H9 (cell line): ENCODE measurements at regions not wholly inside any gene's neighbourhood (a gene's known extent, or its start where the extent isn't known, plus 50 kb on each side); places are given as distances from the start of the nearest gene placed in this dataset.

Experiments
- DNase-seq: peaks from one replicate; pipeline ENCODE4 v3.0.0-alpha.2; 2017
- H2AFZ ChIP-seq: one replicate; pipeline ENCODE4 v1.6.1; 2013; ENCODE audit warnings: mild to moderate bottlenecking, low read length, control low read depth, moderate library complexity
- H2AK5ac ChIP-seq: 2 replicates; pipeline ENCODE4 v1.6.1; 2013; ENCODE audit warnings: low read length, control low read depth, mixed read lengths; ENCODE audit not compliant: insufficient read length
- H2BK120ac ChIP-seq: one replicate; pipeline ENCODE4 v1.6.1; 2013; ENCODE audit warnings: low read depth, mild to moderate bottlenecking, low read length, control low read depth, inconsistent platforms; ENCODE audit not compliant: poor library complexity, severe bottlenecking
- H2BK12ac ChIP-seq: 2 replicates; pipeline ENCODE4 v1.6.1; 2013; ENCODE audit warnings: low read length, control low read depth, mixed read lengths, low read depth; ENCODE audit not compliant: insufficient read length
- H2BK15ac ChIP-seq: 2 replicates; pipeline ENCODE4 v1.6.1; 2013; ENCODE audit warnings: low read depth, low read length, control low read depth
- H2BK20ac ChIP-seq: one replicate; pipeline ENCODE4 v1.6.1; 2013; ENCODE audit warnings: low read depth, mild to moderate bottlenecking, low read length, control low read depth, inconsistent platforms; ENCODE audit not compliant: poor library complexity, severe bottlenecking
- H2BK5ac ChIP-seq: 2 replicates; pipeline ENCODE4 v1.6.1; 2013; ENCODE audit warnings: low read length, control low read depth, mixed read lengths; ENCODE audit not compliant: insufficient read length
- H3K14ac ChIP-seq: 2 replicates; pipeline ENCODE4 v1.6.1; 2013; ENCODE audit warnings: low read length, control low read depth; ENCODE audit not compliant: insufficient read depth
- H3K18ac ChIP-seq: 2 replicates; pipeline ENCODE4 v1.6.1; 2013; ENCODE audit warnings: low read depth, mild to moderate bottlenecking, mixed read lengths, low read length, control low read depth; ENCODE audit not compliant: insufficient read length
- H3K23ac ChIP-seq: 2 replicates; pipeline ENCODE4 v1.6.1; 2013; ENCODE audit warnings: low read length, control low read depth, mixed read lengths, low read depth; ENCODE audit not compliant: insufficient read length
- H3K23me2 ChIP-seq: 2 replicates; pipeline ENCODE4 v1.6.1; 2013; ENCODE audit warnings: low read depth, mild to moderate bottlenecking, mixed read lengths, low read length, control low read depth; ENCODE audit not compliant: insufficient read length, poor library complexity, severe bottlenecking
- H3K27ac ChIP-seq: 2 replicates; pipeline ENCODE4 v1.5.1; 2013; ENCODE audit warnings: low read length, control low read depth, mixed read lengths, low read depth; ENCODE audit not compliant: insufficient read length
- H3K27me3 ChIP-seq: 2 replicates; pipeline ENCODE4 v1.6.1; 2013; ENCODE audit warnings: low read length, control low read depth, inconsistent platforms; ENCODE audit not compliant: insufficient read depth
- H3K4ac ChIP-seq: 2 replicates; pipeline ENCODE4 v1.6.1; 2013; ENCODE audit warnings: low read depth, mild to moderate bottlenecking, control low read depth, inconsistent platforms, low read length, moderate library complexity
- H3K4me1 ChIP-seq: 2 replicates; pipeline ENCODE4 v1.6.1; 2013; ENCODE audit warnings: low read length, control low read depth, inconsistent platforms; ENCODE audit not compliant: insufficient read depth
- H3K4me2 ChIP-seq: 2 replicates; pipeline ENCODE4 v1.6.1; 2013; ENCODE audit warnings: low read length, control low read depth, mixed read lengths; ENCODE audit not compliant: insufficient read length, insufficient read depth
- H3K56ac ChIP-seq: 2 replicates; pipeline ENCODE4 v1.6.1; 2013; ENCODE audit warnings: low read depth, mild to moderate bottlenecking, mixed read lengths, low read length, control low read depth; ENCODE audit not compliant: insufficient read length
- H3K79me1 ChIP-seq: 2 replicates; pipeline ENCODE4 v1.6.1; 2013; ENCODE audit warnings: low read depth, mild to moderate bottlenecking, moderate library complexity, low read length, control low read depth, inconsistent platforms; ENCODE audit not compliant: insufficient read depth, poor library complexity, severe bottlenecking
- H3K79me2 ChIP-seq: 2 replicates; pipeline ENCODE4 v1.6.1; 2013; ENCODE audit warnings: low read length, control low read depth, inconsistent platforms; ENCODE audit not compliant: insufficient read depth
- H3K9ac ChIP-seq: 2 replicates; pipeline ENCODE4 v1.6.1; 2013; ENCODE audit warnings: low read length, control low read depth, mixed read lengths; ENCODE audit not compliant: insufficient read length; ENCODE audit errors: extremely low read depth
- H3K9me3 ChIP-seq: one replicate; pipeline ENCODE4 v1.6.1; 2013; ENCODE audit warnings: low read depth, low read length, inconsistent platforms; ENCODE audit not compliant: control insufficient read depth
- H3T11ph ChIP-seq: one replicate; pipeline ENCODE4 v1.6.1; 2013; ENCODE audit warnings: mild to moderate bottlenecking, low read length, control low read depth, inconsistent platforms
- H4K20me1 ChIP-seq: one replicate; pipeline ENCODE4 v1.6.1; 2013; ENCODE audit not compliant: control insufficient read depth, insufficient read length, insufficient read depth
- H4K5ac ChIP-seq: 2 replicates; pipeline ENCODE4 v1.6.1; 2013; ENCODE audit warnings: low read depth, mild to moderate bottlenecking, mixed read lengths, low read length, control low read depth; ENCODE audit not compliant: insufficient read length
- H4K8ac ChIP-seq: replicated peaks from 2 replicates; pipeline ENCODE4 v1.6.1; 2013; ENCODE audit warnings: low read length, control low read depth, mixed read lengths, low read depth; ENCODE audit not compliant: insufficient read length
- H4K91ac ChIP-seq: 2 replicates; pipeline ENCODE4 v1.6.1; 2013; ENCODE audit warnings: low read depth, mild to moderate bottlenecking, moderate library complexity, mixed read lengths, low read length, control low read depth; ENCODE audit not compliant: insufficient read length
- H3K27ac Mint-ChIP-seq, 3 experiments: 2 replicates in 2 of 3; 3 replicates in 1 of 3; pipeline ENCODE4 v1.8.0; 2020 to 2021; ENCODE audit warnings: mixed read lengths in 3 of 3, mild to moderate bottlenecking in 1 of 3, moderate library complexity in 1 of 3
- H3K27me3 Mint-ChIP-seq: 2 replicates; pipeline ENCODE4 v1.8.0; 2021; ENCODE audit warnings: low read depth, mild to moderate bottlenecking, moderate library complexity, mixed read lengths
- H3K36me3 Mint-ChIP-seq, 3 experiments: 2 replicates in 2 of 3; 3 replicates in 1 of 3; pipeline ENCODE4 v1.8.0; 2020 to 2021; ENCODE audit warnings: low read depth in 3 of 3, mixed read lengths in 3 of 3; ENCODE audit not compliant: insufficient read depth in 1 of 3
- H3K4me1 Mint-ChIP-seq, 2 experiments: 2 replicates each; pipeline ENCODE4 v1.8.0; 2020; ENCODE audit warnings: mixed read lengths in 2 of 2
- H3K4me3 Mint-ChIP-seq, 2 experiments: 2 replicates in 1 of 2; 3 replicates in 1 of 2; pipeline ENCODE4 v1.8.0; 2020 to 2021; ENCODE audit warnings: mild to moderate bottlenecking in 2 of 2, mixed read lengths in 2 of 2, moderate library complexity in 1 of 2
- H3K9me3 Mint-ChIP-seq, 2 experiments: 2 replicates in 1 of 2; 3 replicates in 1 of 2; pipeline ENCODE4 v1.8.0; 2020; ENCODE audit warnings: mild to moderate bottlenecking in 2 of 2, mixed read lengths in 2 of 2, moderate library complexity in 1 of 2
- CTCF ChIP-seq: fragments of 200-600 bp; sonication (generic); conservative IDR thresholded peaks from 3 replicates; pipeline ENCODE4 v1.8.0; 2021; ENCODE audit warnings: antibody characterized with exemption, mild to moderate bottlenecking
- WGBS: extraction: QIAGEN DNeasy Blood & Tissue Kit; methylation state at CpG from one replicate; pipeline ENCODE4 v1.1.7; 2013; ENCODE audit warnings: missing lambda C conversion rate, low lambda C conversion rate, mixed read lengths; ENCODE audit not compliant: insufficient read length; ENCODE audit errors: extremely low coverage; 5-methylcytosine and 5-hydroxymethylcytosine counted together

GRCh38 chr3:117790235-117790987, 1080.8 kb downstream of the TUSC7 start:
- Histone ChIP-seq H3K27me3 (no peaks in the 10 kb centered on the region), H3K4me2 (no peak overlapping the region), H3T11ph (no peak overlapping the region), H4K20me1 (no peaks in the 10 kb centered on the region), H4K8ac (no peak overlapping the region), H4K91ac (no peak overlapping the region), H4K5ac (no peak overlapping the region), H2BK12ac (no peak overlapping the region), H3K18ac (no peak overlapping the region), H3K27ac (no peak overlapping the region), H2BK20ac (no peak overlapping the region), H3K9ac (no peak overlapping the region), H2AK5ac (no peak overlapping the region), H3K4ac (no peak overlapping the region), H3K14ac (no peak overlapping the region), H3K4me1 (peaks cover 7% of the 10 kb centered on the region; the same call in 1 of the 2 replicates), H3K56ac (no peak overlapping the region), H2BK5ac (no peak overlapping the region), H2BK120ac (no peak overlapping the region), H3K23ac (no peak overlapping the region), H3K79me1 (no peaks in the 10 kb centered on the region), H3K9me3 (no peaks in the 10 kb centered on the region), H3K79me2 (no peaks in the 10 kb centered on the region), H2BK15ac (no peak overlapping the region), H3K23me2 (no peaks in the 10 kb centered on the region), H2AFZ (no peak overlapping the region)
- no peak for DNase-seq
- no CpG with 5 or more reads among the region's 2 CpGs for WGBS
- TF ChIP-seq CTCF: no peak
- peak overlapping the region; percentile 29 to 77 (median 46); a peak in 4 of 7 replicates for H3K27ac Mint-ChIP-seq
- H3K27me3 Mint-ChIP-seq: no peaks in the 10 kb centered on the region
- no peak overlapping the region for H3K4me3 Mint-ChIP-seq
- no peaks in the 10 kb centered on the region for H3K9me3 Mint-ChIP-seq
- H3K36me3 Mint-ChIP-seq: no peaks in the 10 kb centered on the region
- peaks cover 32 to 39% of the 10 kb centered on the region in 2 experiments for H3K4me1 Mint-ChIP-seq
